Body of pancreas (tissue), 4 donors: ENCODE measurements at regions not wholly inside any gene's neighbourhood (a gene's known extent, or its start where the extent isn't known, plus 50 kb on each side); places are given as distances from the start of the nearest gene placed in this dataset.

Experiments used
- ATAC-seq: fragments of 150-250 bp; one replicate; pipeline ENCODE4 v1.9.1; 2016
- DNase-seq, 4 donors: peaks; one replicate each; pipeline ENCODE4 v3.0.0-alpha.2; 2019
- H3K27ac ChIP-seq, 4 donors: fragments of 200-600 bp; sonication (generic); 1 replicate in 3 of 4; 2 replicates in 1 of 4; pipeline versions ENCODE4 v1.5.1 to v1.6.1; 2016 to 2019; ENCODE audit warnings: mild to moderate bottlenecking in 1 of 4, mixed read lengths in 1 of 4, moderate library complexity in 1 of 4
- H3K27me3 ChIP-seq, 2 donors: fragments of 200-600 bp; sonication (generic); one replicate each; pipeline ENCODE4 v1.6.0; 2016; ENCODE audit warnings: mild to moderate bottlenecking in 1 of 2
- H3K36me3 ChIP-seq, 2 donors: fragments of 200-600 bp; sonication (generic); replicated peaks in 1 of 2; 2 replicates each; pipeline ENCODE4 v1.5.1; 2016; ENCODE audit warnings: low read depth in 2 of 2; ENCODE audit not compliant: insufficient read depth in 1 of 2
- H3K4me1 ChIP-seq: fragments of 200-600 bp; sonication (generic); one replicate; pipeline ENCODE4 v1.6.0; 2016
- H3K4me3 ChIP-seq, 2 donors: fragments of 200-600 bp; sonication (generic); 1 replicate in 1 of 2; 2 replicates in 1 of 2; pipeline ENCODE4 v1.5.1; 2016 to 2019
- H3K9me3 ChIP-seq, 3 donors: fragments of 200-600 bp; sonication (generic); 1 replicate in 2 of 3; 2 replicates in 1 of 3; pipeline ENCODE4 v1.5.1; 2016
- CTCF ChIP-seq, 7 experiments: fragments of 450-650 bp in 4 of 7; fragments of 200-600 bp in 3 of 7; sonication (generic) in 3 of 7; IDR thresholded peaks; one replicate each; pipeline ENCODE4 v1.5.1; 2016 to 2019; ENCODE audit warnings: antibody characterized with exemption in 7 of 7
- POLR2A ChIP-seq, 3 donors: fragments of 450-650 bp; IDR thresholded peaks; one replicate each; pipeline ENCODE4 v1.6.1; 2016; ENCODE audit warnings: antibody characterized with exemption in 3 of 3, mild to moderate bottlenecking in 2 of 3
- WGBS, 2 donors: methylation state at CpG; one replicate each; pipeline ENCODE4 v1.1.5; 2017; 5-methylcytosine and 5-hydroxymethylcytosine counted together
- intact Hi-C: fragments of 100-400 bp; cut with DNase I; formaldehyde crosslinking; loops from one replicate; pipeline ENCODE4 v1.15.1; 2023

- Histone ChIP-seq H3K9me3 (no peaks in the 10 kb centered on the region), H3K27ac (no peak overlapping the region), H3K27me3 (no peaks in the 10 kb centered on the region), H3K4me3 (no peak overlapping the region), H3K36me3 (no peaks in the 10 kb centered on the region), H3K4me1 (no peaks in the 10 kb centered on the region)
- TF ChIP-seq CTCF (IDR thresholded peaks at IDR 0.05) (no peak), POLR2A (IDR thresholded peaks at IDR 0.05) (no peak)
- intact Hi-C loops: no loop called here
- DNase-seq: no peak
- WGBS, 2 donors: 83 to 100% methylated on average over 1 of the region's 1 CpG
- ATAC-seq: no peak
Measured at GRCh38 chr4:58734030-58734674, 1624.0 kb upstream of the IGFBP7 start.

GRCh38 chr4:58732973-58733372, 1622.8 kb upstream of the IGFBP7 start:
- Histone ChIP-seq H3K27me3 (no peaks in the 10 kb centered on the region), H3K27ac (no peak overlapping the region), H3K36me3 (no peaks in the 10 kb centered on the region), H3K4me3 (no peak overlapping the region), H3K4me1 (no peaks in the 10 kb centered on the region), H3K9me3 (no peaks in the 10 kb centered on the region)
- WGBS, 2 donors: 56 to 67% methylated on average over 2 of the region's 2 CpGs
- DNase-seq: no peak
- intact Hi-C loops: no loop called here
- ATAC-seq: no peak
- TF ChIP-seq POLR2A (IDR thresholded peaks at IDR 0.05): no peak
- TF ChIP-seq CTCF (IDR thresholded peaks at IDR 0.05): no peak

GRCh38 chr4:58723954-58724353, 1613.8 kb upstream of the IGFBP7 start:
- no peaks in the 10 kb centered on the region for H3K27me3 ChIP-seq
- no peaks in the 10 kb centered on the region for H3K36me3 ChIP-seq
- no peaks in the 10 kb centered on the region for H3K4me1 ChIP-seq
- H3K4me3 ChIP-seq: no peak overlapping the region
- ATAC-seq (no peak), DNase-seq (no peak)
- intact Hi-C loops: no loop called here
- no peak for TF ChIP-seq POLR2A (IDR thresholded peaks at IDR 0.05)
- no peak for TF ChIP-seq CTCF (IDR thresholded peaks at IDR 0.05)
- H3K9me3 ChIP-seq: no peaks in the 10 kb centered on the region
- WGBS, 2 donors: 91 to 95% methylated on average over 15 of the region's 15 CpGs
- H3K27ac ChIP-seq: no peak overlapping the region

- Histone ChIP-seq H3K36me3 (no peaks in the 10 kb centered on the region), H3K4me3 (no peak overlapping the region), H3K27me3 (no peaks in the 10 kb centered on the region), H3K27ac (no peak overlapping the region), H3K4me1 (no peaks in the 10 kb centered on the region), H3K9me3 (no peaks in the 10 kb centered on the region)
- TF ChIP-seq CTCF (IDR thresholded peaks at IDR 0.05): no peak
- no peak for TF ChIP-seq POLR2A (IDR thresholded peaks at IDR 0.05)
- DNase-seq (no peak), ATAC-seq (no peak)
- intact Hi-C loops: no loop called here
Measured at GRCh38 chr4:58711039-58711438, 1600.9 kb upstream of the IGFBP7 start.

- H3K27me3 ChIP-seq: no peaks in the 10 kb centered on the region
- intact Hi-C loops: no loop called here
- H3K4me3 ChIP-seq: no peak overlapping the region
- no peaks in the 10 kb centered on the region for H3K36me3 ChIP-seq
- WGBS, 2 donors: 23 to 29% methylated on average over 1 of the region's 1 CpG
- no peak overlapping the region for H3K27ac ChIP-seq
- H3K4me1 ChIP-seq: peaks cover under 1% of the 10 kb centered on the region
- no peak for DNase-seq
- H3K9me3 ChIP-seq: no peaks in the 10 kb centered on the region
- TF ChIP-seq POLR2A (IDR thresholded peaks at IDR 0.05) (no peak), CTCF (IDR thresholded peaks at IDR 0.05) (no peak)
- no peak for ATAC-seq
Measured at GRCh38 chr4:58688568-58688967, 1578.4 kb upstream of the IGFBP7 start.
